ENCODE measurements at regions not wholly inside any gene's neighbourhood (a gene's known extent, or its start where the extent isn't known, plus 50 kb on each side); places are given as distances from the start of the nearest gene placed in this dataset.

DNA sequence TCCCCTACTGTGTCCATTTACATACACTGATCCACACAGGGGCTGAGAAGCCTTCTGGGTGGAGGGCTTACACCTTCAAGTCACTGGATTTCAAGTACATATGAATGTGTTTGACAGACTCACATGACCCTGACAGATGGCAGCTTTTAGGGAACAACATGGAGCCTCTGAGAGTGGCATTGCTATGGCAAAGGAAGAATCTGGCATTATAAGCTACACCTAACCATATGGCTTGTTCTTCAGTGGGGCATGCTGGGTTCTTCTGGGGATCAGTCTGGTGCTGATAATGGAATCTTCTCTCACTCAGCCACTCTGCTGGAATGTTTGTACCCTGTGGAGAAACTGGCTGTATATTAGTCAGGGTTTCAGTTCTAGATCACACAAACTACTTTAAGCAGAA, 68.5 kb upstream of the PDE4B start:
- DNase-seq (ENCODE audit: low read depth, low spot score) (no peak), FAIRE-seq (no peak)
- H3K4me3 ChIP-seq (ENCODE audit: control insufficient read depth in 2 of 3, extremely low read depth in 1 of 3, insufficient read depth in 2 of 3, low read depth in 1 of 3, low read length in 3 of 3) = no peak overlapping the region
- no peaks in the 10 kb centered on the region for H3K36me3 ChIP-seq (ENCODE audit: control insufficient read depth in 2 of 2, extremely low read depth in 1 of 2, insufficient read depth in 2 of 2, low read length in 2 of 2)
- H3K27ac ChIP-seq (ENCODE audit: control insufficient read depth, insufficient read depth, low read length) = no peak overlapping the region
- H3K9me1 ChIP-seq (ENCODE audit: control insufficient read depth, extremely low read depth, insufficient read depth, low read length) = no peaks in the 10 kb centered on the region
- no peak overlapping the region for H3K9ac ChIP-seq (ENCODE audit: control insufficient read depth, extremely low read depth, insufficient read depth, low read length)
- no peak overlapping the region for H2AFZ ChIP-seq (ENCODE audit: control insufficient read depth, low read length)
- no peaks in the 10 kb centered on the region for H3K9me3 ChIP-seq (ENCODE audit: control insufficient read depth, low read depth, low read length)
- no peaks in the 10 kb centered on the region for H3K4me1 ChIP-seq (ENCODE audit: control insufficient read depth, extremely low read depth, insufficient read depth, low read length)
- dilution Hi-C loops (cut with MboI; ENCODE audit: extremely low pct_ligation_motif_present, low sequenced_read_pairs) = no loop called here
- H4K20me1 ChIP-seq (ENCODE audit: control insufficient read depth, extremely low read depth, insufficient read depth, low read length) = no peaks in the 10 kb centered on the region
- no peak overlapping the region for H3K4me2 ChIP-seq (ENCODE audit: control insufficient read depth, extremely low read depth, insufficient read depth, low read depth, low read length)
- TF ChIP-seq, protein P1, sequence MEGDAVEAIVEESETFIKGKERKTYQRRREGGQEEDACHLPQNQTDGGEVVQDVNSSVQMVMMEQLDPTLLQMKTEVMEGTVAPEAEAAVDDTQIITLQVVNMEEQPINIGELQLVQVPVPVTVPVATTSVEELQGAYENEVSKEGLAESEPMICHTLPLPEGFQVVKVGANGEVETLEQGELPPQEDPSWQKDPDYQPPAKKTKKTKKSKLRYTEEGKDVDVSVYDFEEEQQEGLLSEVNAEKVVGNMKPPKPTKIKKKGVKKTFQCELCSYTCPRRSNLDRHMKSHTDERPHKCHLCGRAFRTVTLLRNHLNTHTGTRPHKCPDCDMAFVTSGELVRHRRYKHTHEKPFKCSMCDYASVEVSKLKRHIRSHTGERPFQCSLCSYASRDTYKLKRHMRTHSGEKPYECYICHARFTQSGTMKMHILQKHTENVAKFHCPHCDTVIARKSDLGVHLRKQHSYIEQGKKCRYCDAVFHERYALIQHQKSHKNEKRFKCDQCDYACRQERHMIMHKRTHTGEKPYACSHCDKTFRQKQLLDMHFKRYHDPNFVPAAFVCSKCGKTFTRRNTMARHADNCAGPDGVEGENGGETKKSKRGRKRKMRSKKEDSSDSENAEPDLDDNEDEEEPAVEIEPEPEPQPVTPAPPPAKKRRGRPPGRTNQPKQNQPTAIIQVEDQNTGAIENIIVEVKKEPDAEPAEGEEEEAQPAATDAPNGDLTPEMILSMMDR (optimal IDR thresholded peaks at IDR 0.05 in 1 of 3, IDR thresholded peaks at IDR 0.05 in 1 of 3, conservative IDR thresholded peaks at IDR 0.05 in 1 of 3; ENCODE audit: extremely low read depth in 1 of 3, insufficient read depth in 2 of 3, low read length in 3 of 3) = no peak
- TF ChIP-seq EZH2 (IDR thresholded peaks at IDR 0.05; ENCODE audit: low read length) = no peak
- no peaks in the 10 kb centered on the region for H3K79me2 ChIP-seq (ENCODE audit: control insufficient read depth, insufficient read depth, low read length)
- no peaks in the 10 kb centered on the region for H3K27me3 ChIP-seq (ENCODE audit: control insufficient read depth, extremely low read depth, insufficient read depth, low read length)

DNA sequence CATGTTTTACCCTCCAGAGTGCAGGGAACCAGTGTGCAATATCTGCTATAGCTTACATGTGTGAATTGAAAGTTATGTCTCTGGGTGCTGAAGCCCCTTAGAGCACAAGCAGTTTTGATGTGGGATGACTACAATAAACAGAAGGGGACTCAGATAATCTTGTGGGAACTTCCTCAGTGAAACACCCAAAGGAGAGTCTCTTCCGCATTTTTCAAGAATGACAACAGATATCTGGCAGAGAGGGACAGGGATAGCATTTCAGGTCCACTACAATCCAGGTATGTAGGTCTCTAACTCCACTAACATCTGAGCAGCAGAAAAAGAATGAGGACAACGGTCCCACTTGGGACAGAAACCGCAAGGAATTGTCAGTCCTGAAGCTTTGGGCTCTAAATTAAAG, 67.6 kb upstream of the PDE4B start:
- no peak overlapping the region for H2AFZ ChIP-seq (ENCODE audit: control insufficient read depth, low read length)
- TF ChIP-seq EZH2 (IDR thresholded peaks at IDR 0.05; ENCODE audit: low read length) = no peak
- TF ChIP-seq, protein P1 (optimal IDR thresholded peaks at IDR 0.05 in 1 of 3, IDR thresholded peaks at IDR 0.05 in 1 of 3, conservative IDR thresholded peaks at IDR 0.05 in 1 of 3; ENCODE audit: extremely low read depth in 1 of 3, insufficient read depth in 2 of 3, low read length in 3 of 3) = no peak
- FAIRE-seq (no peak), DNase-seq (ENCODE audit: low read depth, low spot score) (no peak)
- H3K9me3 ChIP-seq (ENCODE audit: control insufficient read depth, low read depth, low read length) = no peaks in the 10 kb centered on the region
- no peak overlapping the region for H3K4me3 ChIP-seq (ENCODE audit: control insufficient read depth in 2 of 3, extremely low read depth in 1 of 3, insufficient read depth in 2 of 3, low read depth in 1 of 3, low read length in 3 of 3)
- H3K36me3 ChIP-seq (ENCODE audit: control insufficient read depth in 2 of 2, extremely low read depth in 1 of 2, insufficient read depth in 2 of 2, low read length in 2 of 2) = no peaks in the 10 kb centered on the region
- no peaks in the 10 kb centered on the region for H4K20me1 ChIP-seq (ENCODE audit: control insufficient read depth, extremely low read depth, insufficient read depth, low read length)
- no peaks in the 10 kb centered on the region for H3K79me2 ChIP-seq (ENCODE audit: control insufficient read depth, insufficient read depth, low read length)
- H3K9me1 ChIP-seq (ENCODE audit: control insufficient read depth, extremely low read depth, insufficient read depth, low read length) = no peaks in the 10 kb centered on the region
- no peak overlapping the region for H3K9ac ChIP-seq (ENCODE audit: control insufficient read depth, extremely low read depth, insufficient read depth, low read length)
- H3K4me1 ChIP-seq (ENCODE audit: control insufficient read depth, extremely low read depth, insufficient read depth, low read length) = no peaks in the 10 kb centered on the region
- H3K4me2 ChIP-seq (ENCODE audit: control insufficient read depth, extremely low read depth, insufficient read depth, low read depth, low read length) = no peak overlapping the region
- no peaks in the 10 kb centered on the region for H3K27me3 ChIP-seq (ENCODE audit: control insufficient read depth, extremely low read depth, insufficient read depth, low read length)
- H3K27ac ChIP-seq (ENCODE audit: control insufficient read depth, insufficient read depth, low read length) = no peak overlapping the region
- dilution Hi-C loops (cut with MboI; ENCODE audit: extremely low pct_ligation_motif_present, low sequenced_read_pairs) = no loop called here
